ENCODE measurements at regions not wholly inside any gene's neighbourhood (a gene's known extent, or its start where the extent isn't known, plus 50 kb on each side); places are given as distances from the start of the nearest gene placed in this dataset. TPM values are rescaled to one million over a fixed set of nuclear protein-coding genes. Genes with fewer than 3 reads are reported as not detected.

- Histone ChIP-seq H4K5ac (ENCODE audit: insufficient read length, low read depth, low read length) (no peak overlapping the region), H3K27me3 (ENCODE audit: insufficient read depth, low read length) (no peaks in the 10 kb centered on the region), H4K91ac (ENCODE audit: insufficient read length, low read depth, low read length) (no peak overlapping the region), H3K23ac (ENCODE audit: insufficient read length, low read depth, low read length) (no peak overlapping the region), H3K23me2 (ENCODE audit: insufficient read length, low read depth, low read length, poor library complexity, severe bottlenecking) (no peaks in the 10 kb centered on the region), H2BK20ac (ENCODE audit: low read depth, low read length, poor library complexity, severe bottlenecking) (no peak overlapping the region), H3K4me1 (ENCODE audit: insufficient read depth, low read length) (peaks cover 5% of the 10 kb centered on the region; the same call in 1 of the 2 replicates), H3K14ac (ENCODE audit: insufficient read depth, low read length) (no peak overlapping the region), H3K4ac (ENCODE audit: low read depth, low read length) (no peak overlapping the region), H4K8ac (replicated peaks; ENCODE audit: insufficient read length, low read depth, low read length) (no peak overlapping the region), H2AK5ac (ENCODE audit: insufficient read length, low read length) (no peak overlapping the region), H3K27ac (ENCODE audit: insufficient read length, low read depth, low read length) (no peak overlapping the region), H2BK5ac (ENCODE audit: insufficient read length, low read length) (no peak overlapping the region), H3K4me2 (ENCODE audit: insufficient read depth, insufficient read length, low read length) (no peak overlapping the region), H3K9me3 (ENCODE audit: control insufficient read depth, low read depth, low read length) (no peaks in the 10 kb centered on the region), H2AFZ (ENCODE audit: low read length) (no peak overlapping the region), H2BK120ac (ENCODE audit: low read depth, low read length, poor library complexity, severe bottlenecking) (no peak overlapping the region), H2BK15ac (ENCODE audit: low read depth, low read length) (no peak overlapping the region), H3K56ac (ENCODE audit: insufficient read length, low read depth, low read length) (no peak overlapping the region), H2BK12ac (ENCODE audit: insufficient read length, low read depth, low read length) (no peak overlapping the region), H4K20me1 (ENCODE audit: control insufficient read depth, insufficient read depth, insufficient read length) (no peaks in the 10 kb centered on the region), H3T11ph (ENCODE audit: low read length) (no peak overlapping the region), H3K79me1 (ENCODE audit: insufficient read depth, low read depth, low read length, poor library complexity, severe bottlenecking) (no peaks in the 10 kb centered on the region), H3K9ac (ENCODE audit: extremely low read depth, insufficient read length, low read length) (no peak overlapping the region), H3K79me2 (ENCODE audit: insufficient read depth, low read length) (no peaks in the 10 kb centered on the region), H3K18ac (ENCODE audit: insufficient read length, low read depth, low read length) (no peak overlapping the region)
- Mint-ChIP-seq H3K4me1 (peaks cover 22 to 33% of the 10 kb centered on the region in 2 experiments), H3K27ac (no peak overlapping the region), H3K27me3 (ENCODE audit: low read depth) (no peaks in the 10 kb centered on the region), H3K4me3 (no peak overlapping the region), H3K9me3 (no peaks in the 10 kb centered on the region), H3K36me3 (ENCODE audit: insufficient read depth in 1 of 3, low read depth in 3 of 3) (no peaks in the 10 kb centered on the region)
- DNase-seq = no peak
- WGBS (ENCODE audit: extremely low coverage, insufficient read length, low lambda C conversion rate) = no CpG with 5 or more reads among the region's 7 CpGs
- TF ChIP-seq CTCF (conservative IDR thresholded peaks at IDR 0.05) = no peak
Measured at GRCh38 chr15:36529296-36530011, 50.0 kb upstream of the CDIN1 start.

Small RNA genes in the stretch of these regions (microRNA-seq; reads per million reads assigned to microRNA genes)
- not detected for gene MIR4510 (ENCODE audit: borderline microRNAs expressed)

Data from H9 (cell line).